GM12872 (cell line): ENCODE measurements at regions not wholly inside any gene's neighbourhood (a gene's known extent, or its start where the extent isn't known, plus 50 kb on each side); places are given as distances from the start of the nearest gene placed in this dataset.

Experiments
- TF ChIP-seq, protein P1 (sequence below): IDR thresholded peaks from 3 replicates; pipeline ENCODE4 v1.5.1; 2011; ENCODE audit warnings: low read depth, mild to moderate bottlenecking, low read length, moderate library complexity; ENCODE audit not compliant: insufficient read depth

DNA sequence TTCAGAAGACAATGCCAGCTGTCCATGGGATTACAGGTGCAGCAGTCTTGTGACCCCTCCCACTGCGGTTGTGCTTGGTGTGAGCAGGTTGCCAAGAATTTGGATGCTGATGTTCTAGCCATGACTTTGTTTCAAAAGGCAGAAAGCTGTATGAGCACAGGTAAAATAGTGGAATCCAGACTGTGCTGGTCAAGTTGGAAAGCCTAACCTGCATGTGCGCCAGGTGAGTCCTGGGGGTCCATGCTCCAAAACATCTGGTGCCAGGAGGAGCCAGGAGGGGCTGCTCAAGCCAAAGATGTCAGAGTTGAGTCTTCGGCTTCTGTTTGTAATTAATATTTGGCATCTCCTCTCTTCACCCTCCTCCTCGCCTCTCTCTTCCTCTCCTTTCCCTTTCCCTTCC, 330.1 kb downstream of the MYCN start:
- TF ChIP-seq, protein P1, sequence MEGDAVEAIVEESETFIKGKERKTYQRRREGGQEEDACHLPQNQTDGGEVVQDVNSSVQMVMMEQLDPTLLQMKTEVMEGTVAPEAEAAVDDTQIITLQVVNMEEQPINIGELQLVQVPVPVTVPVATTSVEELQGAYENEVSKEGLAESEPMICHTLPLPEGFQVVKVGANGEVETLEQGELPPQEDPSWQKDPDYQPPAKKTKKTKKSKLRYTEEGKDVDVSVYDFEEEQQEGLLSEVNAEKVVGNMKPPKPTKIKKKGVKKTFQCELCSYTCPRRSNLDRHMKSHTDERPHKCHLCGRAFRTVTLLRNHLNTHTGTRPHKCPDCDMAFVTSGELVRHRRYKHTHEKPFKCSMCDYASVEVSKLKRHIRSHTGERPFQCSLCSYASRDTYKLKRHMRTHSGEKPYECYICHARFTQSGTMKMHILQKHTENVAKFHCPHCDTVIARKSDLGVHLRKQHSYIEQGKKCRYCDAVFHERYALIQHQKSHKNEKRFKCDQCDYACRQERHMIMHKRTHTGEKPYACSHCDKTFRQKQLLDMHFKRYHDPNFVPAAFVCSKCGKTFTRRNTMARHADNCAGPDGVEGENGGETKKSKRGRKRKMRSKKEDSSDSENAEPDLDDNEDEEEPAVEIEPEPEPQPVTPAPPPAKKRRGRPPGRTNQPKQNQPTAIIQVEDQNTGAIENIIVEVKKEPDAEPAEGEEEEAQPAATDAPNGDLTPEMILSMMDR = no peak

DNA sequence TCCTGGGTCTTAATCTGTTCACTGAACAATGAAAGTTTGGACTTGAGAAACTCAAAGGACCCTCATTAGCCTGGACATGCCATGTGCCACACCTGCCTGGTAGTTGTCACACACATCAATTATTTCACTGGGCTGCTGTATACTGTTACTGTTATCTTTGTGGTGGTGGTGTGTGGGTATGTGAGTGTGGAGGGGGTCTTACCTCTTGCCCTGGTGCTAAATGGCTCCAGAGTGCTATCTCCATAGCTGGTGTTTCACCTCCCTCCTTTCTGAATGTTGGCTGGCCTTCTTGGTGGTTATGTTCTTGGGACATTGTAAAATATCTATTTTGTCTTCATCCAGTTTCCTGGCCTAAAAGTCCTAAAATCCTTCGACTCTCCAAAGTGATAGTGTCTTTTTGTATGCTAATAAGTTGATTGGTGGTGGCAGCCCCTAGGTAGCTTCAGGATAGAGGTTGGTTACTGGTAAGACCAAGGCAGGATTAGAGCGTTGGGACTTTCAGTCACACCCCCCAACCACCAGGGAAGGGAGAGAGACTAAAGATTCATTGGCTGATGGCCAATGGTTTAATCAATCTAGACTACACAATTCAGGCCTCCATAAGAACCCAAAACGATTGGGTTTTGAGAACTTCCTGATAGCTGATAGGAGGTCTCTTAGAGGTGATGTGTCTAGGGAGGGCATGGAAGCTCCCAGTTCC, 328.1 kb downstream of the MYCN start:
- TF ChIP-seq, protein P1 = no peak

DNA sequence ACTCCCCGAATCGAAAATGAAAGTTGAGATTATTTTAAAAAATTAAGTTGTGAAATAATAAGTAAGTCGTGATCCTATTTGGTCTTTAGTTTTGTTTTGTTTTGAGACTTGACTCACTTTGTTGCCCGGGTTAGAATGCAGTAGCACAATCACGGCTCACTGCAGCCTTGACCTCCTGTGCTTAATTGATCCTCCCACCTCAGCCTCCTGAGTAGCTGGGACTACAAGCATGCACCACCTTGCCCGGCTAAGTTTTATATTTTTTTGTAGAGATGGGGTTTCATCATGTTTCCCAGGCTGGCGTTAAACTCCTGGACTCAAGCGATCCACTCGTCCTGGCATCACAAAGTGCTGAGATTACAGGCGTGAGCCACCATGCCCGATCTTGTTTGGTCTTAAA, 326.2 kb downstream of the MYCN start:
- TF ChIP-seq, protein P1 = no peak

DNA sequence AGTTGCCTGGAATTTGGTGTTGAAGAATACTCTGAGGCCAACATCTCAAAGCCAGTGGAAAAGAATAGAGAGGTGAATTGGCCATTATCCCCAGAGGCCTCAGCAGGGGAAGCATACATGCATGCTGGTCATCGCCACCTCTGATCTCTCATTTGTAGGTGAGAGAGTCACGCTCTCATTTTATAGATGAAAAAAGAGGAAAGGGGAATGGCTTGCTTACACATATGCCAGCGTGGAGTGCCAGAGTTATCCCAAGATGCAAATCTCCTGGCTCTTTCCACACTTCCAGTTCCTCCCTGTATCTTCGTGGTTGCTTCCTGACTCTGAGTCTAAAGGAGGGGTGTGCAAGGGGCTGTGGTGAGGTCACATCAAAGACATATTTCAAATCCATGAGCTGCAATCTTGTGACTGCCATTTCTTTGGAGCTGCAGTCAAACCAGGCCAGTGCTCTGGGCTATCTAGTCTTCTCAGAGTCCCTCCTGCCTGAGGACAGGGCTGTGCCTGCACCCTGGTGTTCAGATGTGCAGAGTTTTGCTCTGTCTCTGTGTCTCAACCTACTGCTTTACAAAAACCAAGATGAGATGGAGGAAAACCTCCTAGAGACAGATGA, 324.7 kb downstream of the MYCN start:
- TF ChIP-seq, protein P1 = no peak

DNA sequence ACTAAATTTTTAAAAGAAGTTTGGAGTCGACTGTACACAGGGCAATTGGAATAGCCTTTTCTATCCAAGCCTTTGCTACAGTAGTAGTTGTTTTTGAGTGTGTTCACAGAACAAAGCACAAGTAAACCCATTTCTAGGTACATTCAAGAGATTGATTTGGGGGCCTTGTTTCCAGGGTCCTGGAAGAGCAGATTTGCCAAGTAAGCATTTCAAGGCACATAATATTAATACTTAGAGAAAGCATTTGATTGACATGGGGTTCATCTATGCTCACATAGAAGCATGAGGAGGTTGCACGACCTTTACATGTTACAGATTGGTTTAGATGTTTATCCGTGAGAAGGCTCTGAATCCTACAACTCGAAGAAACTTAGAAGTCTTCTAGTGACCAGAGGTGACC, 324.1 kb downstream of the MYCN start:
- TF ChIP-seq, protein P1 = no peak

DNA sequence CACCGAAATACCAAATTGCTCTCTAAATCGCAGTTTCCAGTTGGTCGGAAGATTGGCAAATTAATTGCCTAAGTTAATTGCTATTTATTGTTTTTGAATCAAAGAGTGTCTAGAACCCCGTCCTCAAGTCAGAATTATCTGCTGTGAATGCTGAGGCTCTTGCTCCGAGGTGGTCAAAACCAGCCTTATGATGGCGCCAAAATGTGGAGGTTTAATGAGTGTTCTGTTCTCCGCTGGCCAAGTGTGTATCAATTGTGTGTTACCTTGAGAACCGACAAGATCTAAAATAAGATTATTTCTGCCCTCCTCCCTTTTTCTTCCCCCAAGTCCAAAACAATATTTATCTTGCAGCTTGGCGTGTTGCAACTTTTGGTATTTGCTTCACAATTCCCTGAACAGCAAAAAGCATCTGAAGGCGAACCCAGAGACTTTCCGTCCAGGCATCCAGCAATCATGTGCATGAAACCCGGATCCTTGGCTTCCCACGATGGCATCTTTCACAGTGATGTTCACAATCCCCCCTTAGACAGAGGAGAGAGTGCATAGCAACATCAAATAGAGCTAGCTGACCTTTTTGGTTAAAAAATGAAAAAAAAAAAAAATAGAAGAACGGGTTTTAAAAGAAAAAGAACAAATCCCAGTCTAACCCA, 323.0 kb downstream of the MYCN start:
- TF ChIP-seq, protein P1 = no peak

DNA sequence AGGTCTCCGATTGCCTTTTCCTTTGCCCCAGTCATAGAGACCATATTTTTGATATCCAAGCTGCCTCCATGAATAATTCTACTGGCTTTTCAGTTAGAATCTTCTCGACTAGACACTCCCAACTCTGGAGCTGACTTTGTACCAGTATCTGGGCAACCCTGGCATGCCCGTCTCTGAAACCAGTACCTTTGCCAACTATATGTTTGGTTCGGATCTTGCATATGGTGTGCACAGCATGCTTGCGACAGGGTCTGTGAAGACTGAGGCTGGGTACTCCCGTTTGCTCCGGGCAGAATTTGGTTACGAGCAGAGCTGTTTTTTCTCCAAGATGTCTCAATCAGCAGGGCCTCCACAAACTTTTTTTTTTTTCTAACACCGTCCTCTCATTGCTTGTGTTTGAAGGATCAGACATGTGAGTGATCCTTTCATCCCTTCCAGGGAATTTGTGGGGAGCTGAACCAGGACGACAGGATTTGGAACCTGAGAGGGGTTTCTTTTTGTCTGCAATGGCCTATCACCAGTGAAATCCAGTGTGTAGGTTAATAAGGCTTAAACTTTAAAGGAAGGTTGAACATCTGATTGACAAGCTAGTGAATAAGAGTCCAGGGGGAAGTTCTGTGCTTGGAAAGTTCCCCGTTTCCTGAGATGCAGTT, 322.3 kb downstream of the MYCN start:
- TF ChIP-seq, protein P1 = no peak
